NAMALWA (cell line): ENCODE measurements at regions not wholly inside any gene's neighbourhood (a gene's known extent, or its start where the extent isn't known, plus 50 kb on each side); places are given as distances from the start of the nearest gene placed in this dataset.
A peak's percentile ranks its signal among the peaks of the same experiment; 100 is the strongest.

ENCODE experiments used
- DNase-seq: peaks from one replicate; pipeline ENCODE4 v3.0.0-alpha.2; 2015; ENCODE audit warnings: low spot score

- DNase-seq, result no peak
Measured at GRCh38 chr4:137203601-137204000, 328.7 kb downstream of the PCDH18 start.

GRCh38 chr4:137200322-137200721 is 332.0 kb downstream of the PCDH18 start:
- no peak for DNase-seq

- DNase-seq, result no peak
Measured at GRCh38 chr4:137198791-137199190, 333.5 kb downstream of the PCDH18 start.

DNA sequence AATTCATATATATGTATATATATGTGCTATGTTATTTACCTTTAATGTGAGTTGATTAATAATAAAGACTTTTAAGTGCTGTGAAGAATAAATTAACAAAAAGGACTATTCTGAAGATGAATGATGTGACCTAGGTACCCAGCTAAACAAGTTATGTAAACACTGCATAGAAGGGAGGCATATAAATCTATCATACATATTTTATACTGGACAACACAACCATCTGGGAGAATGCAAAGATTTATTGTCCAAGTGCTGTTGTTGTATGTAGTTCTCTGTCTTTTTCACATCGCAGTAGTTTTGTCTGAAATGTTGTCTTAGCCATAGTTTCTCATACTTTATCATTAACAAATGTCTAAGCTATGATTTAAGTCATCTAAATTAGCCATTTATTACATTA is 337.6 kb downstream of the PCDH18 start:
- no peak for DNase-seq

DNA sequence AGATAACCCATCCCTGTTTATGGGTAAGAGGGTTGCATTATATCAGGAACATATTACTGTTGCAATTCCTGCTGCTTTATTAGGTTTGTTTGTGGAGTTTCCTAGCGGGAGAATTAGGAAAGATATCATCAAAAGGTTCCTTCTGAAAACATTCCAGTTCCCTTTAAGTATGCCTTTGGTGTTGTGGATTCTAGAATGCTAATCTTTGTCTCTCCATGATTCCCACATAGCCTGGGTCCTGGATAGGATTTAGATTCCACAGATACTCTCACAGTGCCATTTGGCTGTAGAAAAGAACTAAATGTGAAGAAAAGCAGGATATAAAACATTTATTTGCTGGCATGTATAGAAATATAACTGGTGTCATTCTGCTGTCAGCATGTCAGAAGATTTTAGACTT is 338.7 kb downstream of the PCDH18 start:
- DNase-seq, result no peak

- no peak for DNase-seq
Measured at GRCh38 chr4:137181293-137181899, 350.9 kb downstream of the PCDH18 start.

GRCh38 chr4:137180349-137180748 is 351.9 kb downstream of the PCDH18 start:
- peak; percentile 12 for DNase-seq

GRCh38 chr4:137156807-137157206 is 375.5 kb downstream of the PCDH18 start:
- no peak for DNase-seq

DNA sequence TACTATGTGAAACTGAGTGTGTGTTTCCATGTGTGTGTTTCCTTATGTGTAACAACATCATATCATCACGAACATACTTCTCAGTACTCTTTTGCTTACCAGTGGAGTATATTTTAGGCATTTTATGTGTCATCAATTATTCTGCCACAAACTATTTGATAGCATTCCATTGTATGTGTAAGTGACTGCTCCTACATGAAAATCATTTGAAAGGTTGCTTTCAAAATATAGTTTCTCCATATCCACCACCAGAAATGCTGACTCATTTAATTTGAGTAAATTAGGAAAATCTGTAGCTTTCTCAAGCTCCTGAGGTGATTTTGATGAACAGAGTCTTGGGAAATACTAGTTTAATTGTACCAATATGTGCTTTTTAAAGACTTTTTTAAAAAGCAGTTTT is 376.2 kb downstream of the PCDH18 start:
- DNase-seq, result no peak

GRCh38 chr4:137131201-137131600 is 401.1 kb downstream of the PCDH18 start:
- no peak for DNase-seq

GRCh38 chr4:137129845-137130244 is 402.4 kb downstream of the PCDH18 start:
- no peak for DNase-seq

- DNase-seq, result no peak
Measured at GRCh38 chr4:137129441-137129840, 402.9 kb downstream of the PCDH18 start.

- DNase-seq, result no peak
Measured at GRCh38 chr4:137125011-137125410, 407.3 kb downstream of the PCDH18 start.

GRCh38 chr4:137124278-137124932 is 407.9 kb downstream of the PCDH18 start:
- peak; percentile 54 for DNase-seq

DNA sequence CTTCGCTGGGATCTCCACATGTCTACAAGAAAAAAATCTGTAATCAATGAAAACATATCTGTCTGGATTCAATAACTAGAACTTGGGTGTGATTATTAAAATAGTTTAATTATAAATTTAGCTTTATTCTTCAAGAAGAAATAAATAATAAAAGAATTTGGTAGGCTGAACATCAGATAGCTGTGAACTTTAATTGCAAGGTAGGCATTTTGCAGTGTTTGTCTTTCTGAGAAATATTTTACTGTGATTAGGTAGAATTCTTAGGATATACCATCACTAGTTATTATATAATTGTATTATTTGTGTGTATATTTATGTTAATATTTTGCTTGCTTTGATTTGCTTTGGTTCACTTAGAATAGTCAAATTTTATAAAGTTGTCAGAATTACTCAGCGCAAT is 409.4 kb downstream of the PCDH18 start:
- no peak for DNase-seq

- no peak for DNase-seq
Measured at GRCh38 chr4:137116144-137116543, 416.1 kb downstream of the PCDH18 start.

DNA sequence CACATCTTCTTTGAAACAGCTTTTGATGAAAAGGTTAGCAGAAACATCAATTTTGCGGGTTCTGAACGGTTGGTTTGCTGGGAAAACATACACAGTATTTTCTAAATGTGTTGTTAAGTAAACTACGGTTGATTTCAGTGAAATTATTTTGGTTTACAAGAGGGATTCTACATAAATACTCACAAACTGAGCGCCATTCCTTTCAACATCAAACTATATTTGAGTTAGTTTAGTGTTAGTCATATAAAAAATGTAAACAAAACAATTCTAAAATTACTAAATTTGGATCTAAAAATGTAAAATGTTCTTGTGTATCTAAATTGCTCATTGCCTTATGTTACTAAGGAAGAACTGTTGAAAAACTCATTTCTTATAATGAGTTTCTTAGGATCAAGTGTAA is 425.6 kb downstream of the PCDH18 start:
- no peak for DNase-seq

GRCh38 chr4:137106287-137106686 is 426.0 kb downstream of the PCDH18 start:
- no peak for DNase-seq

DNA sequence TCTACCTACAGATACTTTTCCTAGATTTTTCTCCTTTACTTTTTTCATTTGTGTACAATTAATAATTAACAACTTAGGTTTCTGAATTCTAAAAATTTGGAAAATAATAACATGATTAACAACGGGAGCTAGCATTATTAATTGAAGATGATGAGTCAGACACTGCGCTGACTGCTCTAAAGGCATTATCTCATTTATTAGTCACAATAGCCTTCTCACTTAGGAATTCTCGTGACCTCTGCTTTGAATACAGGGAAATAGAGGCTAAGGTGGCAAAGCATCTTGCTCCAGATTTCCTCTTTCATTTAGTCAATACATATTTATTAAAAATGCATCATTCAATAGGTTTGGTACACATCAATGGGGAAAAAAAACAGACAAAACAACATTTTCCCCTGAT is 441.3 kb downstream of the PCDH18 start:
- DNase-seq, result no peak

DNA sequence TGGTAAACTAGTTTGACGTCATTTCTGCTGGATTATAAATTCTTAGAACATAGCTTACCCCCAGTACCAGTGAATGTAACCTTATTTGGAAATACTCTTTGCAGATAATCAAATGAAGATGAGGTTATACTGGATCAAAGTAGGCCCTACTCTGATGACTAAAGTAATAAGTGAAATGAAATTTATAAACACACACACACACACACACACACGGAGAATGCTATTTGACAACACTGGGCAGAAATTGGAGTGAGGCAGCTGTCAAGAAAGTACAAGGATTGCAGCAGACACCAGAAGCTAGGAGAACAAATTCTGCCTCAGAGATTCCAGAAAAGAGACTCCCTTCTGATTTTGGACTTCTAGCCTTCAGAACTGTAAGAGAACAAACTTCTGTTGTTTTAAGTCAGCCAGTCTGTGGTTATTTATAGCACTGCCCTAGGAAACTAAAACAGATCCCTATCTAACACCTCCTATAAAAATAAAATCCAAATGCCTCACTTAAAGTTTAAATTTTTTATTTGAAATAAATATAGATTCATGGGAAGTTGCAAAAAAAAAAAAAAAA is 448.6 kb downstream of the PCDH18 start:
- DNase-seq, result no peak

- no peak for DNase-seq
Measured at GRCh38 chr4:137082061-137082460, 450.2 kb downstream of the PCDH18 start.

DNA sequence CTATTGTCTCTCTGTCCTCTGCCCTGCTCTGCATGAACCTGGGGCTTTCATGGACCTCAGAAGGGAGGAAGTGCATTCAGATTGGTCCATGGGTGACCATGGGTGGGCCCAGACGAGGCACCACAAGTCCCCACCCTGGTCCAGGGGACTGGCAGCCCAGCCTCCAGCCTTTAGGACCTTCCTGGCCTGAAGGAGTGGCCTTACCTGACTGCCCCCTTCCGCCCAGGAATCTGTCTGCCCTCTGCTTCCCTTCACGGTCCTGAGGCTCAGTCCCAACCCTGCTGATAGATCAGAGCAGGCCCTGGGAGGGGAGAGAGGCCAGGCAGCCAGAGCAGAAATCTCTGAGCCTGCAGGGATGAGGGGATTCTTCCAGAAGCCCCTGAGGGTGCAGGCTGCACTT is 455.4 kb downstream of the PCDH18 start:
- no peak for DNase-seq

DNA sequence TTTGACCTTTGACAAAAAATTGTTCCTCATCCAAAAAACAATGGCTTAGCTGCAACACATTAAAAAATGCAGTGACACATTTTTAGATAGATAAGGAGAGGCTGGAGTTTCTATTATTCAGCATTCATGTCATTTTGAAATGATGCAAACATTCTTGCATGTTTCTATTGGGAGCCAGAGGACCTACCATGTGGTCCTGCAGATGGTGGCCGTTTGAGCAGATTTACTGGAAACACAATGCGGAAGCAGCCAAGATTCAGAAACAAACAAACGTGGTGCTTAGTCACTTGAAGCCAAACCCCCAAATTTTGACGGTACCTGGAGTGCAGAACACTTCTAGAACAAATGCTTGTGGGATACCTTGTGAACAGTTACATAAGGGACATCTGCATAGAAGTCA is 456.7 kb downstream of the PCDH18 start:
- DNase-seq, result no peak

DNA sequence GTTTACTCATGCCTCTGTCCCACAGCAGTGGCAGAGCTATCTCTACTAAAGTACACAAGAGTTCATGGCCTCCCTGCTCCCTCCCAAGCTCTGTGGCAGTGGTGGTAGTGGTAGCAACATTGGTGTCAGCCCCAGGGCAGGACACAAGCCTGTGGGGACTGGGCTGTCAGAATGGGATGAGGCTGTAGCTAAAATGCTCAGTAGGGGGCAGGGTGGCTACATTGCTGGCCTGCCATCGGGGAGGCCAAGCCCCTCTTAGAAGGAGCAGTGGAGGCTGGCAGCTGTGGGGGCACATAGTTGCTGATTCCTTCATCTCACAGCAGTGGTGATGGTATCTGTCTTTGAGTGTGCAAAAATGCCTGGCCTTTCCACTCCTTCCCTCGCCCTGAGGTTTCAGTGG is 461.7 kb downstream of the PCDH18 start:
- no peak for DNase-seq
